ENCODE measurements at regions not wholly inside any gene's neighbourhood (a gene's known extent, or its start where the extent isn't known, plus 50 kb on each side); places are given as distances from the start of the nearest gene placed in this dataset.
A peak's percentile ranks its signal among the peaks of the same experiment; 100 is the strongest.

- Histone ChIP-seq H3K27me3 (no peaks in the 10 kb centered on the region), H3K27ac (no peak overlapping the region), H3K4me1 (no peaks in the 10 kb centered on the region), H3K4me3 (no peak overlapping the region), H3K36me3 (no peaks in the 10 kb centered on the region), H3K9me3 (no peaks in the 10 kb centered on the region), H3K9ac (ENCODE audit: low read depth in 2 of 2, low read length in 2 of 2) (no peak overlapping the region)
- no peak for TF ChIP-seq CTCF (IDR thresholded peaks at IDR 0.05)
- DNase-seq: peak; percentile 29
- intact Hi-C loops (cut with DNase I): no loop called here
Measured at GRCh38 chr10:55410415-55410885, 609.4 kb upstream of the PCDH15 start.

DNA sequence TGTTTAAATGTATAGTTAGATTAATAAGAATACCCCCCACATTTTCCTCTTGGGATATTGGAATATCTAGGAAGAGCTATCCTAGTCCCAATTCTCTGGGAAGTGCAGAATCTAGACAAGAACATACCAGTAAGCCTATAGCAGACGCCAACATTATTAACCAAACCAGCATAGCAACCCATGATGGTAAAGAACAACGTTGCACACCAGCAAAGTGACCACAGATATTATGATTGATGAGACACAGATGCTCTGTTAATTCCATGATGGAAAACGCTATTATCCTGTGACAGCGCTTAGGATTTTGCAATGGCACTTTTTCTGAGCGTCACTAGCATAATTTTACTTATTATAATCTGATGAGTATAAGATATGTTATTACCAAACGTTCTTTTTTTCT is 603.1 kb upstream of the PCDH15 start:
- Histone ChIP-seq H3K9ac (ENCODE audit: low read depth in 2 of 2, low read length in 2 of 2) (no peak overlapping the region), H3K36me3 (no peaks in the 10 kb centered on the region), H3K27me3 (no peaks in the 10 kb centered on the region), H3K4me3 (no peak overlapping the region), H3K9me3 (no peaks in the 10 kb centered on the region), H3K4me1 (no peaks in the 10 kb centered on the region), H3K27ac (no peak overlapping the region)
- TF ChIP-seq CTCF (IDR thresholded peaks at IDR 0.05): no peak
- intact Hi-C loops (cut with DNase I): no loop called here
- DNase-seq: no peak

GRCh38 chr10:55400075-55400849 is 599.2 kb upstream of the PCDH15 start:
- intact Hi-C loops (cut with DNase I): no loop called here
- no peak overlapping the region for H3K9ac ChIP-seq (ENCODE audit: low read depth in 2 of 2, low read length in 2 of 2)
- no peak for TF ChIP-seq CTCF (IDR thresholded peaks at IDR 0.05)
- no peaks in the 10 kb centered on the region for H3K4me1 ChIP-seq
- no peaks in the 10 kb centered on the region for H3K36me3 ChIP-seq
- H3K27ac ChIP-seq: no peak overlapping the region
- no peaks in the 10 kb centered on the region for H3K9me3 ChIP-seq
- DNase-seq: no peak
- no peak overlapping the region for H3K4me3 ChIP-seq
- no peaks in the 10 kb centered on the region for H3K27me3 ChIP-seq

DNA sequence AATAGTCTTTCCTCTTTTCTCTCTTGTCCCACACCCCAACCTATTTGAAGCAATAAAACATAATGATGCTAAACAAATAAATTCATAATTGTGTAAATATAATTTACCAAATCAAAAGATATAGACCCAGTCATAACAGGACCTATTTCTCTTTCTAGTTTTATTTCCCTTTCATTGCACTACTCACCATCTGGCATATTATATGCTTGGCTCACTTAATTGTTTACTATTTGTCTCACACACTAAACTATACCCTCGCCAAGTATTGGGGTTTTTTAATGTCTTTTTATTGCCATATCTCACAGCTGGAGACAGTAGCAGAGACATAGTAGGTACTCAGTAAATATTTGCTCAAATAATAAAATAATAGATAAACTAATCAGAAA is 597.5 kb upstream of the PCDH15 start:
- H3K36me3 ChIP-seq: no peaks in the 10 kb centered on the region
- H3K27ac ChIP-seq: no peak overlapping the region
- no peak for TF ChIP-seq CTCF (IDR thresholded peaks at IDR 0.05)
- no peak overlapping the region for H3K9ac ChIP-seq (ENCODE audit: low read depth in 2 of 2, low read length in 2 of 2)
- intact Hi-C loops (cut with DNase I): no loop called here
- no peak overlapping the region for H3K4me3 ChIP-seq
- H3K9me3 ChIP-seq: no peaks in the 10 kb centered on the region
- no peaks in the 10 kb centered on the region for H3K27me3 ChIP-seq
- DNase-seq: no peak
- no peaks in the 10 kb centered on the region for H3K4me1 ChIP-seq

GRCh38 chr10:55397777-55398496 is 596.9 kb upstream of the PCDH15 start:
- H3K9me3 ChIP-seq: no peaks in the 10 kb centered on the region
- H3K36me3 ChIP-seq: no peaks in the 10 kb centered on the region
- H3K27ac ChIP-seq: no peak overlapping the region
- no peak overlapping the region for H3K4me3 ChIP-seq
- no peak for TF ChIP-seq CTCF (IDR thresholded peaks at IDR 0.05)
- DNase-seq: no peak
- H3K4me1 ChIP-seq: no peaks in the 10 kb centered on the region
- no peak overlapping the region for H3K9ac ChIP-seq (ENCODE audit: low read depth in 2 of 2, low read length in 2 of 2)
- intact Hi-C loops (cut with DNase I): no loop called here
- H3K27me3 ChIP-seq: no peaks in the 10 kb centered on the region
